Activated CD8-positive, alpha-beta T cell treated with anti-CD3 and anti-CD28 coated beads for 36 hours (primary cell): ENCODE measurements at regions not wholly inside any gene's neighbourhood (a gene's known extent, or its start where the extent isn't known, plus 50 kb on each side); places are given as distances from the start of the nearest gene placed in this dataset.

Experiments
- ATAC-seq: fragments of 200-7000 bp; cut with Tn5 transposase; one replicate; pipeline ENCODE4 v1.10.0; 2021; ENCODE audit warnings: mild to moderate bottlenecking, moderate library complexity
- CTCF ChIA-PET: fragments of 350-600 bp; sonication (Branson Sonifier 250); formaldehyde crosslinking; loops from one replicate; lab custom pipeline; 2021; ENCODE audit warnings: antibody characterized with exemption; lab: Charles Lee
- POLR2A ChIA-PET: fragments of 350-600 bp; sonication (Branson Sonifier 250); formaldehyde crosslinking; loops from one replicate; lab custom pipeline; 2021; ENCODE audit warnings: antibody characterized with exemption; lab: Charles Lee
- DNase-seq: peaks from one replicate; pipeline ENCODE4 v3.0.0-alpha.2; 2020
- H3K27ac Mint-ChIP-seq: one replicate; pipeline ENCODE4 v1.8.0; 2021; ENCODE audit warnings: mild to moderate bottlenecking, mixed read lengths
- H3K27me3 Mint-ChIP-seq: one replicate; pipeline ENCODE4 v1.8.0; 2021; ENCODE audit warnings: mixed read lengths
- H3K36me3 Mint-ChIP-seq: one replicate; pipeline ENCODE4 v1.8.0; 2021; ENCODE audit warnings: low read depth, mixed read lengths
- H3K4me1 Mint-ChIP-seq: one replicate; pipeline ENCODE4 v1.8.0; 2021; ENCODE audit warnings: low read depth, mixed read lengths
- H3K4me3 Mint-ChIP-seq: one replicate; pipeline ENCODE4 v1.8.0; 2021; ENCODE audit warnings: mild to moderate bottlenecking, moderate library complexity, mixed read lengths
- H3K9me3 Mint-ChIP-seq: one replicate; pipeline ENCODE4 v1.8.0; 2021; ENCODE audit warnings: mixed read lengths
- intact Hi-C: fragments of 100-400 bp; cut with micrococcal nuclease; formaldehyde crosslinking; loops from one replicate; pipeline ENCODE4 v1.10.0; 2022
- TF ChIP-seq, protein P1 (sequence below): fragments of 200-600 bp; IDR thresholded peaks from one replicate; pipeline ENCODE4 v1.8.0; 2022; ENCODE audit warnings: antibody characterized with exemption, mild to moderate bottlenecking

DNA sequence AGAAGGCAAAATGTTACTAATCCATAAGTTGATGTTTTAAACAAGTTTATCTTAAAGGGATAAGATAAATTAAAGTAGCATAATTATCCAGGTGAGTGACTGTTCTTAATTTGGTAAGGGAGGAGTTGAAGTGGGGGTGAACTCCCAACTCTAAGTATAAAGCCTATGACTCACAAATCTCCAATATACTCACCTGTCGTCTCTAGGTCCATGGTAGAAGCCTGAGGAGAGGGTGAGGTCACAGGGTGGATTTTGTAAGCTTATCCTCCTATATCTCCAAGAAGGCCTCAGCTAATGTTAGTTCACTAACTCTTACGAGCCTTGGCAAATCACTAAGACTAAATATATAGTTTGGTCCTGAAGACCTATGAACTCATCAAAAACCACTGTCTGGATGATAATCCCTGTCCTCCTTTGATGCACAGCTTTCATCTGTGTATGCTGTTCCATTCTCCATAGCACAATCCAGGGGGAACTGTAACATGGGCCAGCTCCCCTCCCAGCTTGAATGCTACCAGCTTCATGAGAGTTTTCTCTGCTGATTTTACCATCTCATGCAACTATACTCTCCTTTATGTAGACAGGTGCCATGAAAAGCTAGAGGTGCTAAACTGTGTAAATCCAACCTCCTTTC is 158.7 kb downstream of the BTC start:
- DNase-seq (no peak), ATAC-seq (no peak)
- Mint-ChIP-seq H3K4me1 (peaks cover 13% of the 10 kb centered on the region), H3K36me3 (no peaks in the 10 kb centered on the region), H3K9me3 (no peaks in the 10 kb centered on the region), H3K4me3 (no peak overlapping the region), H3K27me3 (peaks cover 13% of the 10 kb centered on the region), H3K27ac (no peak overlapping the region)
- TF ChIP-seq, protein P1, sequence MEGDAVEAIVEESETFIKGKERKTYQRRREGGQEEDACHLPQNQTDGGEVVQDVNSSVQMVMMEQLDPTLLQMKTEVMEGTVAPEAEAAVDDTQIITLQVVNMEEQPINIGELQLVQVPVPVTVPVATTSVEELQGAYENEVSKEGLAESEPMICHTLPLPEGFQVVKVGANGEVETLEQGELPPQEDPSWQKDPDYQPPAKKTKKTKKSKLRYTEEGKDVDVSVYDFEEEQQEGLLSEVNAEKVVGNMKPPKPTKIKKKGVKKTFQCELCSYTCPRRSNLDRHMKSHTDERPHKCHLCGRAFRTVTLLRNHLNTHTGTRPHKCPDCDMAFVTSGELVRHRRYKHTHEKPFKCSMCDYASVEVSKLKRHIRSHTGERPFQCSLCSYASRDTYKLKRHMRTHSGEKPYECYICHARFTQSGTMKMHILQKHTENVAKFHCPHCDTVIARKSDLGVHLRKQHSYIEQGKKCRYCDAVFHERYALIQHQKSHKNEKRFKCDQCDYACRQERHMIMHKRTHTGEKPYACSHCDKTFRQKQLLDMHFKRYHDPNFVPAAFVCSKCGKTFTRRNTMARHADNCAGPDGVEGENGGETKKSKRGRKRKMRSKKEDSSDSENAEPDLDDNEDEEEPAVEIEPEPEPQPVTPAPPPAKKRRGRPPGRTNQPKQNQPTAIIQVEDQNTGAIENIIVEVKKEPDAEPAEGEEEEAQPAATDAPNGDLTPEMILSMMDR = no peak
- POLR2A ChIA-PET = no interaction called here
- CTCF ChIA-PET = interaction anchor here (1.5 kb wide), 1 partner anchor 36 kb away, joined by 5 read pairs; no protein-coding TSS in a partner anchor
- intact Hi-C loops = no loop called here

DNA sequence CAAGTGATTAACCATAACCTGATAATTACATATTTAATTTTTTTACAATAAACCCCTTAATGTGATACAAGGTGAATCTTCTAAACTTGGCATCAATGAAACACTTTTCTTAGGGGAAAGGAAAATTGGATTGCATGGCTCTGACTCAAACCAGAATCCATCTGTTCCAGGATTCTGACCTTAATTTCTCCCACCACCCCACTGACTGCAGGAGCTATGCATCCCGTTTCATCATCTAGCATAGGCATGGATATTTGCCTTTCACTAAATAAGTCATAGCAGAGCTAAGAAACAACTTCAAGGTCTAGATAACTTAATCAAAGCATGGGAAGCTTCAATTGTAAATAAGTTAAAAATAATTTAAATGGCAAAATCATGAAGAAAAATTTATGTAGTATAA is 156.3 kb downstream of the BTC start:
- POLR2A ChIA-PET = no interaction called here

DNA sequence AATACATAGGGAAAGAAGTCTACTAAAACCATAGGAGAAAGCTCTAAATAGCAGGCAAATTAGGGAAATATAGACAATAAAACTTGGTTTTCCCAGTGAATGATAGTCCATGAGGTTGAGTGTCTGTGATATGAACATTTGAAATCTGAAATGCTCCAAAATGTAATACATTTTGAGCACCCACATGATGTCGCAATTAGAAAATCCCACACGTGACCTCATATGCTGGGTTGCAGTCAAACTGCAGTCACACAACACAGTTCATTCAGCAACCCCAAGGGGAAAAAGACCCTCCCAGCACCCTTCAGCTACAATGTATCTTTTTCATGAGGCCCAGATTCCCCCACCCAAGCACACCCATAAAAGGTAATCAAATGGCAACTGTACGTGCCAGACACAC is 155.6 kb downstream of the BTC start:
- ChIA-PET POLR2A (no interaction called here), CTCF (no interaction called here)
- ATAC-seq (no peak), DNase-seq (no peak)
- H3K9me3 Mint-ChIP-seq = no peaks in the 10 kb centered on the region
- no peak overlapping the region for H3K27ac Mint-ChIP-seq
- no peak overlapping the region for H3K4me3 Mint-ChIP-seq
- peaks cover 13% of the 10 kb centered on the region for H3K27me3 Mint-ChIP-seq
- H3K4me1 Mint-ChIP-seq = peaks cover 2% of the 10 kb centered on the region
- no peaks in the 10 kb centered on the region for H3K36me3 Mint-ChIP-seq
- TF ChIP-seq, protein P1 = no peak
- intact Hi-C loops = no loop called here

More for the DNA sequence above, 156.3 kb downstream of the BTC start:
- Mint-ChIP-seq H3K4me1 (peaks cover 8% of the 10 kb centered on the region), H3K27me3 (peaks cover 16% of the 10 kb centered on the region), H3K9me3 (no peaks in the 10 kb centered on the region), H3K27ac (no peak overlapping the region), H3K4me3 (no peak overlapping the region), H3K36me3 (no peaks in the 10 kb centered on the region)
- TF ChIP-seq, protein P1 = no peak
- ATAC-seq (no peak), DNase-seq (no peak)
- intact Hi-C loops = no loop called here
- CTCF ChIA-PET = interaction anchor here (1.2 kb wide), 1 partner anchor 15 kb away, joined by 3 read pairs; no protein-coding TSS in a partner anchor

DNA sequence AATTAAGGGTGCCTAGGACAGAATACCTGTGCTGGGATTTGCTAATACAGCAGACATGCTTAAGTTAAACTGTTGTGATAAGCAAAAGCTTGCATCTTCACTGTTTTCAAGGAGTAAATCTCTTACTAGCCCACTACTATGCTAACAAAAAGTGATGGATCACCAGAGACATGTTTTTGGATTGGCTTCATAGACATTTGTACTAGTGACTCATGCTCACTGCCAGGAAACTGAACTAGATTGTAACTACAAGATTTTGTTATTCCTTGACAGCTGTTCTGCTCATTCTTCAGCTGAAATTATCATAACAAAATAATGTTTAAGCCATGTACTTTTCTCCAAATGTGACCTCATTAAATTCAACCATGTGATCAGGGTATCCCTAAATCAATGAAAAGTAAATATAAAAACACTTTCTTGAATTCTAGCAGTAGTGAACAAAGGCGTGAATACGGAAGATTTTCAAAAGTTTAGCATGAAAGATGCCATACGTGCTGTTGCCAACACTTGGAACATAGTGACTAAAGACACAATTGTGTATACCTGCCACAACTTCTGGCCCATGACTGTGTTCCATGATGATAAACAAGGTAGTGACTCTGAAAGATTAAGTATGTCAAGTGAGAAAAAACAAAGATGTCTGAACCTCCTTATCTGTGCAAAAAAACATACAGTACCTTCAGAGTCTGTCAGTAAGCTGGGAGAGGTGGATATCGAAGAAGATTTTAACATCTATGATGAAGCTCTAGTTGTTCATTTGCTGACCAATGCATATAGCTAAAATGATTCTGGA is 154.0 kb downstream of the BTC start:
- TF ChIP-seq, protein P1 = no peak
- ATAC-seq = no peak
- no peak for DNase-seq
- H3K27me3 Mint-ChIP-seq = peaks cover 11% of the 10 kb centered on the region
- no peaks in the 10 kb centered on the region for H3K4me1 Mint-ChIP-seq
- H3K9me3 Mint-ChIP-seq = no peaks in the 10 kb centered on the region
- no peak overlapping the region for H3K27ac Mint-ChIP-seq
- ChIA-PET CTCF (no interaction called here), POLR2A (no interaction called here)
- no peaks in the 10 kb centered on the region for H3K36me3 Mint-ChIP-seq
- no peak overlapping the region for H3K4me3 Mint-ChIP-seq
- intact Hi-C loops = no loop called here

DNA sequence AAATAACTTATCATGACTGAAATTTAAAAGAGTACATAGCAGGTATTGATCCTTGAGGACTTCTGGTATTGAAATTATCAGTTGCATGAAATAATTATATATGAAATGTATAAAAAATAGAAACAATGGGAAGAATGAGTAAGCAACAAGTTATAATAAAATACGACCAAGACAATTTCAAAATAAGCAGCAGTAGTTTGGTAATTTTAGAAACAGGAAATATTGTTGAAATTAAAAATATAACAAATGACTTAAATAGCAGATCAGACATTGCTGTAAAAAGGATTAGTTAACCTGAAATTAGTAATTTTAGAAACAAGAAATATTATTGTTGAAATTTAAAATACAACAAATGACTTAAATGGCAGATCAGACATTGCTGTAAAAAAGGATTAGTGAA is 152.3 kb downstream of the BTC start:
- TF ChIP-seq, protein P1 = no peak
- Mint-ChIP-seq H3K9me3 (no peaks in the 10 kb centered on the region), H3K27me3 (peaks cover 11% of the 10 kb centered on the region), H3K27ac (no peak overlapping the region), H3K36me3 (no peaks in the 10 kb centered on the region), H3K4me1 (no peaks in the 10 kb centered on the region), H3K4me3 (no peak overlapping the region)
- intact Hi-C loops = no loop called here
- ATAC-seq = no peak
- ChIA-PET POLR2A (no interaction called here), CTCF (no interaction called here)
- no peak for DNase-seq
